PC-9 (cell line): ENCODE measurements at regions not wholly inside any gene's neighbourhood (a gene's known extent, or its start where the extent isn't known, plus 50 kb on each side); places are given as distances from the start of the nearest gene placed in this dataset.
"Not testable (repeated sequence)": the region's sequence is repeated elsewhere in the genome, so short reads cannot be mapped to it uniquely, and the experiment has no call there.

Experiments used
- BruUV-seq: library from RNA; stranded (reverse); fragments of 400-500 nt; replicated peaks from 2 replicates; lab custom pipeline; 2021; lab: Mats Ljungman, UMichigan
- CTCF ChIA-PET: fragments of 300-600 bp; sonication (Branson Sonifier 250); formaldehyde crosslinking; loops from one replicate; lab custom pipeline; 2022; ENCODE audit warnings: antibody characterized with exemption; lab: Charles Lee
- POLR2A ChIA-PET: fragments of 300-600 bp; sonication (Branson Sonifier 250); formaldehyde crosslinking; loops from one replicate; lab custom pipeline; 2022; ENCODE audit warnings: antibody characterized with exemption; ENCODE audit not compliant: unreplicated experiment; lab: Charles Lee
- DNase-seq, 2 experiments: peaks; one replicate each; pipeline versions ENCODE4 v3.0.0 to v3.0.0-alpha.2; 2015 to 2022; ENCODE audit warnings: mixed read lengths in 1 of 2
- H2AFZ ChIP-seq: fragments of 200-600 bp; sonication (generic); 2 replicates; pipeline ENCODE4 v1.8.1; 2017; ENCODE audit warnings: antibody characterized with exemption
- H3F3A ChIP-seq: fragments of 200-600 bp; sonication (generic); 2 replicates; pipeline ENCODE4 v1.8.1; 2017; ENCODE audit warnings: antibody characterized with exemption, mild to moderate bottlenecking, low read depth; ENCODE audit not compliant: insufficient read depth
- H3K27ac ChIP-seq: fragments of 200-600 bp; sonication (generic); 2 replicates; pipeline ENCODE4 v1.6.1; 2016; ENCODE audit warnings: mixed run types
- H3K27me3 ChIP-seq: fragments of 200-600 bp; sonication (generic); 2 replicates; pipeline ENCODE4 v1.6.1; 2016; ENCODE audit warnings: low read depth, mixed run types; ENCODE audit not compliant: insufficient read depth
- H3K36me3 ChIP-seq: fragments of 200-600 bp; sonication (generic); 2 replicates; pipeline ENCODE4 v1.6.1; 2016; ENCODE audit warnings: low read depth, mixed run types
- H3K4me1 ChIP-seq: fragments of 200-600 bp; sonication (generic); replicated peaks from 2 replicates; pipeline ENCODE4 v1.6.1; 2016; ENCODE audit warnings: mixed run types; ENCODE audit not compliant: insufficient read depth
- H3K4me2 ChIP-seq: fragments of 200-600 bp; sonication (generic); 2 replicates; pipeline ENCODE4 v1.6.1; 2017; ENCODE audit warnings: mixed run types
- H3K4me3 ChIP-seq: fragments of 200-600 bp; sonication (generic); 2 replicates; pipeline ENCODE4 v1.6.1; 2016; ENCODE audit warnings: mixed run types
- H3K79me2 ChIP-seq: fragments of 200-600 bp; sonication (generic); 2 replicates; pipeline ENCODE4 v1.6.1; 2017; ENCODE audit warnings: low read depth, mixed run types
- H3K9me2 ChIP-seq: fragments of 200-600 bp; sonication (generic); 2 replicates; pipeline ENCODE4 v1.8.1; 2017; ENCODE audit warnings: mild to moderate bottlenecking; ENCODE audit not compliant: insufficient read depth
- H3K9me3 ChIP-seq: fragments of 200-600 bp; sonication (generic); 2 replicates; pipeline ENCODE4 v1.8.1; 2016; ENCODE audit warnings: low read depth; ENCODE audit not compliant: insufficient read depth
- H4K20me1 ChIP-seq: fragments of 200-600 bp; sonication (generic); 2 replicates; pipeline ENCODE4 v1.8.1; 2017; ENCODE audit not compliant: insufficient read depth
- intact Hi-C: fragments of 100-400 bp; cut with micrococcal nuclease; formaldehyde crosslinking; loops from one replicate; pipeline ENCODE4 v1.10.0; 2022; ENCODE audit not compliant: unreplicated experiment

DNA sequence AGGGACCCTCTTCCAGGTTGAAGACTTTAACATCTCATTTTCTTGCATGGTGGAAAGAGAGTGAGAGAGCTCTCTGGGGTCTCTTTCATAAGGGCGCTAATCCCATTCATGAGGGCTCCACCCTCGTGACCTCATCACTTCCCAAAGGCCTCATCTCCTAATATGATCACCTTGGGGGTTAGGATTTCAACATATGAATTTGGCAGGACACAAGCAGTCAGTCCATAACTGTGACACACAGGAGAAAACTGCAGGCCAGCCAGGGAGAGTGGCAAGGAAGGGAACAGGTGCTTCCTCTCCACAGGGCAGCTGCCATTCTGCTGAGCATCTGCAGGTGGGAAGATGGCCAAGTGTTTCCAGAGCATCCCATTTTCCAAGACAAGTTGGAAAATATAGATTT, 178.9 kb downstream of the BCL2L11 start:
- H3K9me2 ChIP-seq, CTCF ChIA-PET, POLR2A ChIA-PET, H3K4me2 ChIP-seq, intact Hi-C loops, H3K9me3 ChIP-seq, H3F3A ChIP-seq, BruUV-seq, DNase-seq, H3K4me3 ChIP-seq, H3K79me2 ChIP-seq, H2AFZ ChIP-seq, H3K4me1 ChIP-seq, H3K36me3 ChIP-seq, H3K27me3 ChIP-seq, H4K20me1 ChIP-seq, H3K27ac ChIP-seq: not testable (repeated sequence)

DNA sequence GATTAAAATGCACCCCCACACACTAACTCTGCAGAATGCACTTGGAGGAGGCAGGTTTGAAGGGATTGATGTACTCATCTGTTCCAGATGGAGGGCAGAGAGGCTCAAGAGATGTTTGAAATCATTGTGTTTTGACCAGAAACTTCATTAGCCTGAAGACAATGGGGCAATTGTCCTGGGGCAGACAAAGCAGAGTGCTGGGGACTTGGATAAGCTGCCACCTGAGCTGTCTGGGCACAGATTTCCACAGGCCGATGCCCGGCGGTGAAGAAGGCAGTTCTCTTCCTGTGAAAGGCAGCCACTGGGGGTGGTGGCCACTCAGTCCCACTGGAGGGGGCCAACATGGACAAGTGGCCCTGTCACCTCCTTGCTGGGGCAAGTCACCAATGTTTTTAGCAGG, 181.0 kb downstream of the BCL2L11 start:
- H3K27ac ChIP-seq, H3K9me2 ChIP-seq, H3F3A ChIP-seq, H3K4me1 ChIP-seq, H4K20me1 ChIP-seq, H3K36me3 ChIP-seq, H3K27me3 ChIP-seq, DNase-seq, H3K9me3 ChIP-seq, intact Hi-C loops, H3K4me3 ChIP-seq, CTCF ChIA-PET, H3K79me2 ChIP-seq, POLR2A ChIA-PET, H3K4me2 ChIP-seq, H2AFZ ChIP-seq, BruUV-seq: not testable (repeated sequence)

DNA sequence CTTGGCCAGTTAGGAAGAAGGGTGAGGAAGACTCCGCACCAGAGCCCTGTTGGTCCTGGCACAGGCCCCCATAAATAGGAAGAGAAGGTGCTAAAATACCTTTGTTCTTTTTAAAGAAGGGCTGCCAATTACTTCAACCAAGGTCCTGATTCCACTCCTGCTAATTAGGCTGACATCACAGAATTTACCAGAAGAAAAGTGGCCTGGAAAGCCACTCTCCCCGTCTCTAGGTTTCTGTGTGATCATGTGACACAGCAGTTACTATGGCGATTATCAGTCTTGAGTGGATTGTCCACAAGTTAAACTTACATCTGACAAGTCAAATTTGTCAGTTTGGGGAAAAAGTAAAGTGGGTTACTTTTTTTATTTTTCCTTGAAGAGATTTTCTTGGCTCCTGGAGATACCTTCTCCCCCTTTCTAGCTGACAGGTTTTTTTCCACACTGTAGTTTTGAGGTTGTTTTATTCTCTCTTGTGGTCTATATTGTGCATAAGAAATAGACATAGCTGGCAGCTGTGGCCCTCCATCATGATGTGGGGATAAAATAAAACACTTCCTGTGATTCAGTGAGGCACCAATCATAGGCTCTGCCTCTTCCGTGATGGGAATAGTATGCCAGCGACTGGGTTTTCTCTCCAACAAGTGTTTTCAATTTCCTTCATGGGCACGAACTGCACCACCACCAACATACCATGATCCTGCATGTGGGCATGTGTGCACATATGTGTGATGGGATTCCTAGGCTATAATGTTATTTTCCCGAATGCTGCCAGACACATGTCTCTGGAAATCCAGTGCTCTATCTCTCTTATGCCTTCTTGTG, 181.9 kb downstream of the BCL2L11 start:
- H3K27ac ChIP-seq, H3K9me3 ChIP-seq, H3K27me3 ChIP-seq, H2AFZ ChIP-seq, POLR2A ChIA-PET, H3K4me1 ChIP-seq, H3K79me2 ChIP-seq, intact Hi-C loops, DNase-seq, H3K36me3 ChIP-seq, H4K20me1 ChIP-seq, H3K4me3 ChIP-seq, BruUV-seq, H3K9me2 ChIP-seq, CTCF ChIA-PET, H3F3A ChIP-seq, H3K4me2 ChIP-seq: not testable (repeated sequence)

DNA sequence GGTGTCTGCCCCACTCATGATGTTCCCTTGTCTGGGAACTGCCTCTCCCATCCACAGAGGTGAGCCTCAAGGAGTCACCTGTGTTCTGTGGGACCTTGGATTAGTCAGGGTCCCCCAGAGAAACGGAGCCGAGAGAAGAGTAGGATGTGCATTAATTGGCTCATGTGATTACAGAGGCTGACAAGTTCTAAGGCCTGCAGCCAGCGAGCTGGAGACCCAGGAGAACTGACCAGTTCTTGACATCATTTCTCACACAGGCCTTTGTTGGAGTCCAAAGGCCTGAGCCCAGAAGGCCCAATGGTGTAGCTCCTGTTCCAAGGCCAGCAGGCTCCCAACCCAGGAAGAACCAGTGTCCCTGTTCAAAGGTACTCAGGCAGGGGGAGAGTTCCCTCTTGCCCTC, 186.6 kb downstream of the BCL2L11 start:
- H3K4me3 ChIP-seq, H2AFZ ChIP-seq, BruUV-seq, POLR2A ChIA-PET, H3K36me3 ChIP-seq, H3K4me2 ChIP-seq, H3K9me2 ChIP-seq, DNase-seq, H3K27ac ChIP-seq, H3K79me2 ChIP-seq, H4K20me1 ChIP-seq, H3K4me1 ChIP-seq, CTCF ChIA-PET, H3F3A ChIP-seq, intact Hi-C loops, H3K27me3 ChIP-seq, H3K9me3 ChIP-seq: not testable (repeated sequence)

DNA sequence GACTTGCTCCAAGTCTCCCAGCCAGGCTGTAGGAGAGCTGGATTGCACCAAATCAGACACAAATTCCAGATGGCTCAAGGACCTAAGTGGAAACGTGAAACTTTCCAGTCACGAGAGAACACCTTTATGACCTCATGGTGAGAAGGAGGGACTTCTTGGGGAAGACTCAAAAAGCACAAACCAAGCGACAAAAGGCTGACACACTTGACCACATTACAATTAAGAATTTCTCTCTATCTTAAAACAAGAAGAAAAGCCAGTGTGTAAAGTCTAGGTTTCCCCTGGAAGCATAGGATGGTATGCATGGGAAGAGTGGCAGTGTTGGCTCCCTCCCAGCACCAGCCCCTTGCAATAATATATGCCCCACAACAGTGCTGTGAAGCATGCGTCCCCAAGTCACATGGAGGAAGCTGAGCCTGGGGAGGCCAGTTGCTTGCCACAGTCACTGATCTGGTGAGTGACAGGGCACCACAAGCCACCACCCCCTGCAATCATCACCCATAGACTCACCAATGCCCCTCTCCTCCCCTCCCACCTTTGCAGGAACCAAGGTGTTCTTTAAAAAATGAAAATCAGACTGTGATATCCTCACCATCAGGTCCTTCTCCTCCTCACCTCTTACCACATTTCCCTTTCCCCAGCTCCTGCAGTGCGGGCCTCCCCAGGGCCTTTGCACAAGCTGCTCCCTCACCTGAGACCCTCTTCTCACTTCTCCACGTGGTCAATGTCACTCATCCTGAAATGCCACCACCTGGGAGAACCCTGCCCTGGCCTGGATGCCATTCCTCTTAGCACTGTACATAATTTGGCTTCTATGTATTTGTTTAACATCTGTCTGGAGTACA, 188.7 kb downstream of the BCL2L11 start:
- CTCF ChIA-PET: not testable (repeated sequence)

GRCh38 chr2:111310395-111310794, 189.7 kb downstream of the BCL2L11 start:
- H3K27me3 ChIP-seq, H3F3A ChIP-seq, CTCF ChIA-PET, H2AFZ ChIP-seq, H3K4me2 ChIP-seq, H3K9me3 ChIP-seq, H3K4me3 ChIP-seq, intact Hi-C loops, H3K9me2 ChIP-seq, H3K36me3 ChIP-seq, H3K4me1 ChIP-seq, H3K79me2 ChIP-seq, POLR2A ChIA-PET, H4K20me1 ChIP-seq, H3K27ac ChIP-seq, BruUV-seq, DNase-seq: not testable (repeated sequence)

More for the DNA sequence above, 188.7 kb downstream of the BCL2L11 start:
- H3F3A ChIP-seq, POLR2A ChIA-PET, H2AFZ ChIP-seq, intact Hi-C loops, H3K36me3 ChIP-seq, H3K4me3 ChIP-seq, BruUV-seq, H3K27me3 ChIP-seq, H3K4me1 ChIP-seq, H3K79me2 ChIP-seq, H3K9me3 ChIP-seq, DNase-seq, H4K20me1 ChIP-seq, H3K9me2 ChIP-seq, H3K4me2 ChIP-seq, H3K27ac ChIP-seq: not testable (repeated sequence)

DNA sequence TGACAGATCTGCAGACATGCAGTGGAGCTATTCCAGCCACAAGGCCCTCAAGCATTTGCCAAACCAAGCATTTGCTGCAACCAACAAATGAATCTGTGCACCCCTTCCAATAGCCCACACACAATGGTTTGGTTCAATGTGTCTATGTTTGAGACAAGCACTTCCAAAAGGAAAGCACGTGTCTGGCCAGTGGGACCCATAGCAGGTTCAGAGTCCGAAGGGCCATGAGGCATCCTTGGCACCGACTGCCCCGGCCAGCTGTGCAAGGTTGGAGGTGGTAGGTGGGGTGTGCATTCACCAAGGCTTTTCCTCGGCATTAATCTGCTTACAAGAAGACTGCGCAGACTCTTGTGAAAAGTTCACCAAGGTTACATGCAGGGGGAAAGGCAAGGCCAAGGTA, 190.9 kb downstream of the BCL2L11 start:
- H3K27ac ChIP-seq, H4K20me1 ChIP-seq, H3F3A ChIP-seq, H3K4me3 ChIP-seq, BruUV-seq, H3K79me2 ChIP-seq, intact Hi-C loops, POLR2A ChIA-PET, H3K9me3 ChIP-seq, H3K4me2 ChIP-seq, DNase-seq, H3K27me3 ChIP-seq, CTCF ChIA-PET, H3K9me2 ChIP-seq, H2AFZ ChIP-seq, H3K36me3 ChIP-seq, H3K4me1 ChIP-seq: not testable (repeated sequence)
